PFSK-1 (cell line): ENCODE measurements at regions not wholly inside any gene's neighbourhood (a gene's known extent, or its start where the extent isn't known, plus 50 kb on each side); places are given as distances from the start of the nearest gene placed in this dataset.
A peak's percentile ranks its signal among the peaks of the same experiment; 100 is the strongest.

Experiments used
- POLR2AphosphoS5 ChIP-seq: IDR thresholded peaks from 2 replicates; pipeline ENCODE4 v1.6.1; 2012; ENCODE audit warnings: low read depth, mild to moderate bottlenecking, control low read depth, low read length, moderate library complexity
- REST ChIP-seq, 2 experiments: IDR thresholded peaks; 2 replicates each; pipeline versions ENCODE4 v1.6.1 to v1.8.0; 2011 to 2012; ENCODE audit warnings: low read depth in 2 of 2, low read length in 2 of 2, control low read depth in 1 of 2, inconsistent platforms in 1 of 2, mild to moderate bottlenecking in 1 of 2, moderate library complexity in 1 of 2; ENCODE audit not compliant: insufficient read depth in 1 of 2
- SIN3A ChIP-seq: IDR thresholded peaks from 2 replicates; pipeline ENCODE4 v1.6.1; 2012; ENCODE audit warnings: mild to moderate bottlenecking, low read length, moderate library complexity, borderline replicate concordance; ENCODE audit not compliant: insufficient read depth
- TAF1 ChIP-seq: IDR thresholded peaks from 2 replicates; pipeline ENCODE4 v1.6.1; 2012; ENCODE audit warnings: low read length, control low read depth, borderline replicate concordance; ENCODE audit not compliant: insufficient read depth

GRCh38 chr2:164008752-164009151, 272.9 kb upstream of the FIGN start:
- TF ChIP-seq SIN3A (no peak), TAF1 (no peak), REST (IDR thresholded peaks at IDR 0.05; ENCODE audit: insufficient read depth in 1 of 2, low read depth in 2 of 2, low read length in 2 of 2) (peak; percentile 65 to 83), POLR2AphosphoS5 (no peak)
